CD4-positive, alpha-beta T cell treated with Interferon alpha-2 for 1 hour (primary cell): ENCODE measurements at regions not wholly inside any gene's neighbourhood (a gene's known extent, or its start where the extent isn't known, plus 50 kb on each side); places are given as distances from the start of the nearest gene placed in this dataset.

Source experiments
- DNase-seq, 2 donors: peaks; one replicate each; pipeline ENCODE4 v3.0.0-alpha.2; 2020 to 2022

- DNase-seq: no peak
These were observed 248.6 kb downstream of the NR4A2 start for GRCh38 chr2:156083763-156084493.

GRCh38 chr2:156079845-156080244 lies 252.7 kb downstream of the NR4A2 start:
- no peak for DNase-seq

GRCh38 chr2:156077041-156077742 lies 255.3 kb downstream of the NR4A2 start:
- DNase-seq: no peak

GRCh38 chr2:156065912-156066311 lies 266.6 kb downstream of the NR4A2 start:
- DNase-seq: no peak

GRCh38 chr2:156064540-156064939 lies 268.0 kb downstream of the NR4A2 start:
- DNase-seq: no peak

GRCh38 chr2:156057647-156058046 lies 274.9 kb downstream of the NR4A2 start:
- no peak for DNase-seq

GRCh38 chr2:156054983-156055382 lies 277.5 kb downstream of the NR4A2 start:
- no peak for DNase-seq

GRCh38 chr2:156046900-156047299 lies 285.6 kb downstream of the NR4A2 start:
- DNase-seq: no peak

GRCh38 chr2:156042895-156043294 lies 289.6 kb downstream of the NR4A2 start:
- DNase-seq: no peak

- DNase-seq: no peak
These were observed 294.5 kb downstream of the NR4A2 start for GRCh38 chr2:156038021-156038420.

GRCh38 chr2:156037482-156037881 lies 295.0 kb downstream of the NR4A2 start:
- no peak for DNase-seq

GRCh38 chr2:156031121-156031520 lies 301.4 kb downstream of the NR4A2 start:
- DNase-seq: no peak

GRCh38 chr2:156023229-156023869 lies 309.2 kb downstream of the NR4A2 start:
- DNase-seq: no peak

- no peak for DNase-seq
These were observed 311.1 kb downstream of the NR4A2 start for GRCh38 chr2:156021146-156022040.

GRCh38 chr2:156019341-156019740 lies 313.2 kb downstream of the NR4A2 start:
- DNase-seq: no peak

GRCh38 chr2:156017341-156017885 lies 315.1 kb downstream of the NR4A2 start:
- no peak for DNase-seq

GRCh38 chr2:156009293-156009692 lies 323.2 kb downstream of the NR4A2 start:
- DNase-seq: no peak

GRCh38 chr2:156006721-156007618 lies 325.6 kb downstream of the NR4A2 start:
- no peak for DNase-seq

GRCh38 chr2:156005999-156006712 lies 326.4 kb downstream of the NR4A2 start:
- DNase-seq: no peak

- DNase-seq: no peak
These were observed 327.0 kb downstream of the NR4A2 start for GRCh38 chr2:156005531-156005930.

GRCh38 chr2:156004459-156004858 lies 328.1 kb downstream of the NR4A2 start:
- DNase-seq: no peak
